SK-N-MC (cell line): ENCODE measurements at regions not wholly inside any gene's neighbourhood (a gene's known extent, or its start where the extent isn't known, plus 50 kb on each side); places are given as distances from the start of the nearest gene placed in this dataset.

Source experiments
- EZH2 ChIP-seq: fragments of 200-600 bp; sonication (generic); IDR thresholded peaks from one replicate; pipeline ENCODE4 v1.6.1; 2017; ENCODE audit warnings: antibody characterized with exemption
- FOXP2 ChIP-seq: optimal IDR thresholded peaks from 2 replicates; pipeline ENCODE3; 2011; ENCODE audit warnings: mild to moderate bottlenecking, moderate library complexity; ENCODE audit not compliant: insufficient read depth; ENCODE audit errors: extremely low read length, control extremely low read depth
- POLR2AphosphoS5 ChIP-seq: IDR thresholded peaks from 2 replicates; pipeline ENCODE4 v1.6.1; 2012; ENCODE audit warnings: mild to moderate bottlenecking, low read depth, low read length, borderline replicate concordance

DNA sequence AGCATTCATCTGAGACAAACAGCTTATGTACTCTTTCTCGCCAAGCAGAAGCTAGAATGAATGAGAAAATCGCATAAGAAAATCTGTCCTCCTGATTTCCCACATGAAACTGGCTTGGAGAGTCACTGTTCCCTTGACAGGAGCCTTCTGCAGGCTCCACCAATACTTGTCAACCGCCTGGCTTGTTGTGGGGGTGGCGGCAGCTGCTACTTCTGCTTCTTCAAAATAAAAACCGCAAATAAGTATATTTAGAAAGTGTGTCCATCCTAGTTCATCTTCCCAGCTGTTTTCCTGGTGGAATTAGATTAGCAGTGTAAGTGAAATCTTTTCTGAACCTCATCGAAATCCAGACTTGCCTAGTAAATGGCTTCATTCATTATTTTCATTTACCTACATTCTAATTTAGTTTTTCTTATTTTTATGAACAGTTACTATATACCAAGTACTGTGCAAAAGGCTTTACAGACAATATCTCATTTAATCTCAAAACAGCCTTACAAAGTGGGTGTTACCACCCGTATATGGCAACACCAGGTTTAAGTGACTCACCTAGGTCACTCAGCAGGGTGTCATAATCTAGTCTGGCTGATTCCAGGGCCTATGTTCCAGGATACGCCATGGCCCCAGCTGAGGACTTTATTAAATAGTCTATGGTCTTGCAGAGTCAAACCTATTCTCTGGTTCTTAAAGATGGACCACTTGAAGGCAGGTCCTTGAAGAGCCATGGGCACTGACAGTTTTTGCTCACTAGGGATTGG is 104.6 kb upstream of the IGFBP7 start:
- TF ChIP-seq POLR2AphosphoS5 (no peak), EZH2 (no peak), FOXP2 (no peak)
